HEK293T (cell line): ENCODE measurements at regions not wholly inside any gene's neighbourhood (a gene's known extent, or its start where the extent isn't known, plus 50 kb on each side); places are given as distances from the start of the nearest gene placed in this dataset.

Source experiments
- CTCF ChIA-PET: fragments of 350-600 bp; formaldehyde crosslinking; extraction: SDS; loops from one replicate; lab custom pipeline; 2021; ENCODE audit warnings: antibody characterized with exemption, inconsistent platforms; lab: Yijun Ruan, JAX
- POLR2A ChIA-PET: fragments of 350-600 bp; formaldehyde crosslinking; extraction: SDS; loops from one replicate; lab custom pipeline; 2020; ENCODE audit warnings: antibody characterized with exemption, inconsistent platforms; lab: Yijun Ruan, JAX
- DNase-seq: peaks from one replicate; pipeline ENCODE4 v3.0.0; 2012; ENCODE audit warnings: mixed read lengths; ENCODE audit errors: extremely low spot score
- ARNT ChIP-seq: fragments of 450-650 bp; IDR thresholded peaks from 2 replicates; pipeline ENCODE4 v1.6.1; 2017; ENCODE audit warnings: mild to moderate bottlenecking
- BHLHE40 ChIP-seq: fragments of 450-650 bp; IDR thresholded peaks from 2 replicates; pipeline ENCODE4 v1.6.1; 2016; ENCODE audit warnings: mild to moderate bottlenecking, moderate library complexity, borderline replicate concordance
- CTBP1 ChIP-seq: fragments of 450-650 bp; IDR thresholded peaks from 2 replicates; pipeline ENCODE4 v1.6.1; 2016; ENCODE audit warnings: borderline replicate concordance
- ELF4 ChIP-seq: fragments of 450-650 bp; IDR thresholded peaks from 2 replicates; pipeline ENCODE4 v1.6.1; 2017; ENCODE audit warnings: antibody characterized with exemption
- FOXA1 ChIP-seq: fragments of 450-650 bp; IDR thresholded peaks from 2 replicates; pipeline ENCODE4 v1.6.1; 2016; ENCODE audit warnings: mild to moderate bottlenecking
- FOXK2 ChIP-seq: fragments of 450-650 bp; IDR thresholded peaks from 2 replicates; pipeline ENCODE4 v1.6.1; 2016; ENCODE audit warnings: mild to moderate bottlenecking
- FOXM1 ChIP-seq: fragments of 450-650 bp; IDR thresholded peaks from 2 replicates; pipeline ENCODE4 v1.6.1; 2017; ENCODE audit warnings: mild to moderate bottlenecking, borderline replicate concordance
- HDGF ChIP-seq: fragments of 450-650 bp; IDR thresholded peaks from 2 replicates; pipeline ENCODE4 v1.6.1; 2017; ENCODE audit warnings: antibody characterized with exemption, borderline replicate concordance
- L3MBTL2 ChIP-seq: fragments of 450-650 bp; conservative IDR thresholded peaks from 2 replicates; pipeline ENCODE4 v1.6.1; 2016; ENCODE audit warnings: mild to moderate bottlenecking
- LEF1 ChIP-seq: fragments of 450-650 bp; IDR thresholded peaks from 2 replicates; pipeline ENCODE4 v1.6.1; 2017; ENCODE audit warnings: mild to moderate bottlenecking, borderline replicate concordance
- NFRKB ChIP-seq: fragments of 450-650 bp; IDR thresholded peaks from 2 replicates; pipeline ENCODE4 v1.6.1; 2016; ENCODE audit warnings: mild to moderate bottlenecking, moderate library complexity
- SP1 ChIP-seq: fragments of 450-650 bp; IDR thresholded peaks from 2 replicates; pipeline ENCODE4 v1.6.1; 2017
- SUZ12 ChIP-seq: fragments of 450-650 bp; IDR thresholded peaks from 2 replicates; pipeline ENCODE4 v1.6.1; 2016; ENCODE audit warnings: mild to moderate bottlenecking
- TARDBP ChIP-seq: fragments of 450-650 bp; IDR thresholded peaks from 2 replicates; pipeline ENCODE4 v1.6.1; 2016
- ZNF384 ChIP-seq: fragments of 450-650 bp; IDR thresholded peaks from 2 replicates; pipeline ENCODE4 v1.6.1; 2016
- TF ChIP-seq, protein P1 (sequence below): fragments of 450-650 bp; IDR thresholded peaks from 2 replicates; pipeline ENCODE4 v1.6.1; 2016

- no peak for TF ChIP-seq TARDBP
- no peak for TF ChIP-seq SP1
- TF ChIP-seq BHLHE40: no peak
- TF ChIP-seq FOXM1: no peak
- no peak for TF ChIP-seq ZNF384
- no peak for TF ChIP-seq SUZ12
- no peak for TF ChIP-seq HDGF
- ChIA-PET POLR2A (no interaction called here), CTCF (no interaction called here)
- DNase-seq: no peak
Measured at GRCh38 chr14:88929656-88930436, 105.4 kb downstream of the TTC8 start.

GRCh38 chr14:88931321-88932110 lies 107.1 kb downstream of the TTC8 start:
- CTCF ChIA-PET: no interaction called here
- TF ChIP-seq ZNF384 (no peak), SUZ12 (no peak), ELF4 (no peak), L3MBTL2 (no peak), ARNT (no peak), TARDBP (no peak), FOXM1 (no peak), SP1 (no peak), NFRKB (no peak), HDGF (no peak), BHLHE40 (no peak), FOXA1 (no peak)
- TF ChIP-seq, protein P1, sequence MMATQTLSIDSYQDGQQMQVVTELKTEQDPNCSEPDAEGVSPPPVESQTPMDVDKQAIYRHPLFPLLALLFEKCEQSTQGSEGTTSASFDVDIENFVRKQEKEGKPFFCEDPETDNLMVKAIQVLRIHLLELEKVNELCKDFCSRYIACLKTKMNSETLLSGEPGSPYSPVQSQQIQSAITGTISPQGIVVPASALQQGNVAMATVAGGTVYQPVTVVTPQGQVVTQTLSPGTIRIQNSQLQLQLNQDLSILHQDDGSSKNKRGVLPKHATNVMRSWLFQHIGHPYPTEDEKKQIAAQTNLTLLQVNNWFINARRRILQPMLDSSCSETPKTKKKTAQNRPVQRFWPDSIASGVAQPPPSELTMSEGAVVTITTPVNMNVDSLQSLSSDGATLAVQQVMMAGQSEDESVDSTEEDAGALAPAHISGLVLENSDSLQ: no peak
- POLR2A ChIA-PET: no interaction called here
- DNase-seq: no peak

GRCh38 chr14:88933191-88933590 lies 108.7 kb downstream of the TTC8 start:
- CTCF ChIA-PET: no interaction called here
- POLR2A ChIA-PET: no interaction called here
- no peak for DNase-seq
- TF ChIP-seq, protein P1: no peak
- TF ChIP-seq ZNF384: no peak
- no peak for TF ChIP-seq L3MBTL2
- no peak for TF ChIP-seq SUZ12

DNA sequence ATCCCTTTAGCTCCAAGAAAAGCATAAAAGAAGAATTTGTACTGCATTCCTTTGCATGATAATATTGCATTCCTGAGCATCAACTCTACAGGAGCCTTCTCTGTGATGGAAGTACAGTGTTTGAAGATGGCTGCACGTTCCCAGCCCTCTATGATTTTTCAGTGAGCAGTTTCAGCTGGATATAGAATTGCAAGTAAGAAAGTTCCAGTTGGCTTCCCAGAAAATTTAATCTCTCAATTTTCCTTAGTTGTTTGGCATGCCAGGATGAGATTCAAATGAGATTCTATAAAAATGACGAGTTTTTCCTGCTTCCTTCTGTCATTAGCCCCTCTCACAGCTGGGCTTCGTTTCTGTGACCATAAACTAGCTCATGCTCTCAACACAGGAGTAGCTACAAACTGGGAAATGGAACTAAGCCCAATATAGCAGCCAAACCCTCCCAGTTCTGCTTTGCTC lies 109.9 kb downstream of the TTC8 start:
- TF ChIP-seq SP1 (no peak), FOXA1 (no peak), L3MBTL2 (no peak), FOXK2 (no peak), ZNF384 (no peak), NFRKB (no peak), BHLHE40 (no peak), CTBP1 (no peak), LEF1 (no peak), FOXM1 (no peak), SUZ12 (no peak), HDGF (no peak), TARDBP (no peak), ELF4 (no peak), ARNT (no peak)
- TF ChIP-seq, protein P1: no peak
- POLR2A ChIA-PET: no interaction called here
- no peak for DNase-seq
- CTCF ChIA-PET: no interaction called here

DNA sequence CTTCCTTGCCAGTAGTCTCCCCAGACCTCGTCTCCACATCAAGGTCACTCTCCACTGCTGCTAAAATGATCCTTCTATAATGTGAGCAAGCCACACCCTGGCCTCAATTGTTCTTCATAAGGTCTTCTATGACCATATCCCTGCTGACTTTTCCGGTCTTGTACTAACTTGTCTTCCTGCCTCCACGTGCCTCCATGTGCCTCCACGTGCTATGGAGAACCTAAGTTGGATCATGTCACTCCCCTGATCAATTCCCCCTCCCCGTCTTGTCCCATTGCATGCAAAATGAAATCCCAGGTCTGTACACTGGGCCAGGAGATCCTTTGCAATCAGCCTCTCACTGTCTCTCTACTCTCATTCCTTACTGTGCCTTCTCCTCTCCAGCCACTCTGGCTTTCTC lies 110.6 kb downstream of the TTC8 start:
- TF ChIP-seq SP1 (no peak), ZNF384 (no peak), FOXM1 (no peak), FOXA1 (no peak), L3MBTL2 (no peak), SUZ12 (no peak), HDGF (no peak), CTBP1 (no peak), LEF1 (no peak), TARDBP (no peak), NFRKB (no peak), FOXK2 (no peak), ELF4 (no peak), ARNT (no peak), BHLHE40 (no peak)
- DNase-seq: no peak
- POLR2A ChIA-PET: no interaction called here
- CTCF ChIA-PET: no interaction called here

GRCh38 chr14:88937706-88938105 lies 113.3 kb downstream of the TTC8 start:
- CTCF ChIA-PET: no interaction called here
- TF ChIP-seq SP1 (no peak), BHLHE40 (no peak), FOXK2 (no peak), L3MBTL2 (no peak), SUZ12 (no peak), ELF4 (no peak), NFRKB (no peak), LEF1 (no peak), CTBP1 (no peak), ZNF384 (no peak), ARNT (no peak), FOXA1 (no peak), HDGF (no peak), FOXM1 (no peak), TARDBP (no peak)
- TF ChIP-seq, protein P1: no peak

More at GRCh38 chr14:88937706-88938105, 113.3 kb downstream of the TTC8 start:
- no peak for DNase-seq
- POLR2A ChIA-PET: no interaction called here
